NCI-H2107 treated with DMSO at 0.1 percent for 48 hours (cell line): ENCODE measurements at regions not wholly inside any gene's neighbourhood (a gene's known extent, or its start where the extent isn't known, plus 50 kb on each side); places are given as distances from the start of the nearest gene placed in this dataset.

Experiments used
- DNase-seq: peaks from one replicate; lab custom pipeline; 2025; ENCODE audit not compliant: unreplicated experiment; lab: John Stamatoyannopoulos, UW

GRCh38 chr17:73802871-73803270 is 158.6 kb upstream of the SDK2 start:
- DNase-seq, result no peak

GRCh38 chr17:73803964-73804435 is 159.8 kb upstream of the SDK2 start:
- DNase-seq, result peak; percentile 91

- DNase-seq, result no peak
Measured at GRCh38 chr17:73806768-73807167, 162.5 kb upstream of the SDK2 start.

- DNase-seq, result no peak
Measured at GRCh38 chr17:73813201-73813600, 169.0 kb upstream of the SDK2 start.

- no peak for DNase-seq
Measured at GRCh38 chr17:73814075-73814474, 169.8 kb upstream of the SDK2 start.

- no peak for DNase-seq
Measured at GRCh38 chr17:73815474-73815873, 171.2 kb upstream of the SDK2 start.

- DNase-seq, result no peak
Measured at GRCh38 chr17:73819440-73820395, 175.5 kb upstream of the SDK2 start.

GRCh38 chr17:73820686-73821448 is 176.6 kb upstream of the SDK2 start:
- peak; percentile 54 for DNase-seq

GRCh38 chr17:73821665-73822064 is 177.4 kb upstream of the SDK2 start:
- no peak for DNase-seq

GRCh38 chr17:73822371-73822770 is 178.1 kb upstream of the SDK2 start:
- no peak for DNase-seq

GRCh38 chr17:73823684-73824083 is 179.4 kb upstream of the SDK2 start:
- no peak for DNase-seq

- peak; percentile 65 for DNase-seq
Measured at GRCh38 chr17:73824321-73824720, 180.1 kb upstream of the SDK2 start.

- no peak for DNase-seq
Measured at GRCh38 chr17:73826181-73826871, 182.1 kb upstream of the SDK2 start.

- no peak for DNase-seq
Measured at GRCh38 chr17:73826872-73827228, 182.6 kb upstream of the SDK2 start.

GRCh38 chr17:73827627-73828291 is 183.5 kb upstream of the SDK2 start:
- DNase-seq, result no peak

GRCh38 chr17:73829676-73830280 is 185.5 kb upstream of the SDK2 start:
- no peak for DNase-seq

- DNase-seq, result no peak
Measured at GRCh38 chr17:73831699-73832098, 187.5 kb upstream of the SDK2 start.

- DNase-seq, result no peak
Measured at GRCh38 chr17:73833775-73834488, 189.7 kb upstream of the SDK2 start.

GRCh38 chr17:73834684-73835343 is 190.6 kb upstream of the SDK2 start:
- DNase-seq, result no peak
